Dedifferentiated amniotic fluid mesenchymal stem cell (primary cell): ENCODE measurements at regions not wholly inside any gene's neighbourhood (a gene's known extent, or its start where the extent isn't known, plus 50 kb on each side); places are given as distances from the start of the nearest gene placed in this dataset.
"Not testable (repeated sequence)": the region's sequence is repeated elsewhere in the genome, so short reads cannot be mapped to it uniquely, and the experiment has no call there.

Source experiments
- DNase-seq: peaks from one replicate; pipeline ENCODE4 v3.0.0-alpha.2; 2016; ENCODE audit errors: extremely low spot score

- DNase-seq: no peak
Observed at GRCh38 chr4:104129243-104129642, 365.5 kb downstream of the CXXC4 start.

- DNase-seq: no peak
Observed at GRCh38 chr4:104128850-104129213, 365.9 kb downstream of the CXXC4 start.

GRCh38 chr4:104128031-104128849 is 366.5 kb downstream of the CXXC4 start:
- DNase-seq: no peak

DNA sequence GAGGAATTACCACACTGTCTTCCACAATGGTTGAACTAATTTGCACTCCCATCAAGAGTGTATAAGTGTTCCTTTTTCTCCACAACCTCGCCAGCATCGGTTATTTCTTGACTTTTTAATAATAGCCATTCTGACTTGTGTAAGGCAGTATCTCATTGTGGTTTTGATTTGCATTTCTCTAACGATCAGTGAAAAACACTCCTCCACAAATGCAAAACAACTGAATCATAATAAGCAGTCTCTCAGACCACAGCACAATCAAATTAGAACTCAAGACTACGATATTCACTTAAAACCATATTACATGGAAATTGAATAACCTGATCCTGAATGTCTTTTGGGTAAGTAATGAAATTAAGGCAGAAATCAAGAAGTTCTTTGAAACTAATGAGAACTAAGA is 371.7 kb downstream of the CXXC4 start:
- DNase-seq: no peak

DNA sequence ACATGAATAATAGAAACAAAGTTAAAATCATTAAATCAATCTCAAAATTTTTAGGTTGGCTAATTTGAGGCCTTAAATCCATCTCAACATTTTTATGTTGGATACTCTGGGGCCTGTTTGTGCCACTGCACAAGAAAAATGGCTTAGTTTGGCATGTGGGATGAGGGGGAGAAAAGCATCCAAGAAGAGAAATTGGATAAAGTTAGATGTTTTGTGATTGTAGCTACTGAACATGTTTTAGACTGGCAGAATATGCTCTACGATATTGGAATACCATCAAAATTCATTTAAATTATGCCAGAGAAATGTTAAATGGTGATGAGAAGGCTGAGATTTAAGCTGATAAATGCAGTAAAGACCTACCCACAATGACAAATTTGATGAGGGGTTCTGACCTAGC is 376.9 kb downstream of the CXXC4 start:
- no peak for DNase-seq

DNA sequence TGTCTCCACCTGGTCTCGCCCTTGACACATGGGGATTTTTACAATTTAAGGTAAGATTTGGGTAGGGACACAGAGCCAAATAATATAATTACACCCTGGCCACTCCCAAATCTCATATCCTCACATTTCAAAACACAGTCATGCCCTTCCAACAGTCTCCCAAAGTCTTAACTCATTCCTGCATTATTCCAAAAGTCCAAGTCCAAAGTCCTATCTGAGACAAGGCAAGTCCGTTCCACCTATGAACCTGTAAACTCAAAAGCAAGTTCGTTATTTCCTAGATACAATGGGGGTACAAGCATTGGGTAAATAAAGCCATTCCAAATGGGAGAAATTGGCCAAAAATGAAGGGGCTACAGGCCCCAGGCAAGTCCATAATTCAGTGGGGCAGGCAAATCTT is 380.8 kb downstream of the CXXC4 start:
- DNase-seq: no peak

DNA sequence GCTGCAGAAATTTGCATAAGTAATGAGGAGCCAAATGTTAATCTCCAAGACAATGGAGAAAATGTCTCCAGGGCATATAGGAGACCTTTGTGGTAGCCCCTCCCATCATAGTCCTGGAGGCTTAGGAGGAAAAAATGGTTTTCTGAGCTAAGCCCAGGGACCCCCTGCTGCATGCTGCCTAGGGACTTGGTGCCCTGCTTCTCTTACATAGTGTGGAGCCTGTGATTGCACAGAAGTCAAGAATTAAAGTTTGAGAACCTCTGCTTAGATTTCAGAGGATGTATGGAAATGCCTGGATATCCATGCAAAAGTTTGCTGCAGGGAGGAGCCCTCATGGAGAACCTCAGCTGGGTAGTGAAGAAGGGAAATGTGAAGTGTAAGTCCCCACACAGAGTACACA is 379.4 kb upstream of the TACR3 start:
- no peak for DNase-seq

DNA sequence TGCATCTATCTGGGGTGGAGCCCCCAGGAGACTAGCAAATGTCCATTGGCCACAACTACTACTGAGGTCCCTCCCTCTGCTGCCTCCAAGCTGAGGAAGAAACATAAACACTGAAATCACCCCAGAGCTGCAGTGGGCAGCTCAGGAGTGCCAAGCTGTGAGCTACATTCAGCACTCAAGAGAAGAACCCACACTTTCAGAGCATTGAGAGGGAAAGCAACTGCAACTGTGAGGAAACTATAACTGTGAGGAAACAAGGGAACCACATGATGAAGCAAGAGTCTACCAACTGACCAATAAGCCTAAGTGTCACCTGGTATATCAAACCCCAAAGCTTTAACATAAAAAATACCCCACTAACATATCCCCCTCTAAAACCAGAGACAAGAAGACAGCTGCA is 373.5 kb upstream of the TACR3 start:
- no peak for DNase-seq

DNA sequence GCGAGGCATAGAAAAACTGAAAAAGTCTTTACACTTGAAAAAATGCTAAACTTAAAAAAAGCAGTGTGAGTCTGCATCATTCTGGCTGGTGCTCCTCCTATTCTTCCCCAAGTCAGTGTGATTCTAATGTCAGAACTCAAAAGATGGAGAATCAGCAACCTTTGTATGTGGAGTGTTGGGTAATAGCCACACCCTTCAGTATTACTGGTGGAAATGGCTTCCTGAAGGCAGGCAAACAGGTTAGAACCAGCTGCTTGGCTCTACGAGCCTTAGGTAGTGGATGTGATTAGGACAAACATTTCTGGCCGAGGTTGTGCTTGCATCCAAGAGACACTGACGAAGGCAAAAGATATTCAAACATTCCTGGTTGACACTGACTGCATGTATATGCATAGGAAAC is 353.4 kb upstream of the TACR3 start:
- no peak for DNase-seq

GRCh38 chr4:104066533-104066932 is 346.7 kb upstream of the TACR3 start:
- no peak for DNase-seq

DNA sequence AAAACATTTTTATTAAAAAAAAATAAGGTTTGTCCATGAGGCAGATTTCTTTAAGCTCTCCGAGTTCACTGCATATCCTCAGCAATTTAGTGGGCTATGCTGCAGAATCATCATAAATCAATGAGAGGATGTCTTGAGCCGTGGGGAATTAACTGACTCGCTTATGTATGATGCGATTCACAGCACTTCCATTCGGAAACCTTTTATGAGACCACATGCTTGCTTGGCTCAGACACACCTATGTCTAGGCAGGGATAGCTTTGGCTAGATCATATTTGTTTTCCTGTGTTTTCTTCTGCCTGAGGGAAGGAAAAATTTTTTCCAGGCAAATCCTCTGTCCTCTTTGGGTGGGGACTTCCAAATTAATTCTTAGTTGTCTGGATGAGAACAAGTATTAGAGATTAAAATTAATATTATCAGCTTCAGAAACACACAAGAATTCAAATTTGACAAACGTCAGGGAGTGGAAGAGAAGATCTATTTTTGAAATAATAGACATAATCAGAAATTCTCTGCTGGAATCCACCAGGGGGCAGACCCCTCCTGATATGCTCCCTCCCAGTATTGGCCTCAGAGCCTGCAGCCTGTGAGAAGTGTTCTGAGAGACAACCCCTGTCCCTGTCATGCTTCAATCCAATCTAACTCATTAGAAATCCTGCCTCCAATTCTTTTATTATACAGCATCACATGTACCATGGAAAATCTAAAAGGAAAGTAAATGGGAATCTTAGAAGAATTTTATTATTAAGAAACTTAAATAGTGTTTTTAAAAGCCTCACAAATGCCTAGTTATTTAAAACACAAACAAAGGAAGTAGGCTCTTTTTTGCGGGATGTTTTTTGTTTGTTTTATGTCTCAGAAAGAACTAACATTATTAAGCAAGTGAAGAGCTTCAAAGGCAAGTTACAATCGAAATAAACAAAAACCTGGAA is 345.1 kb upstream of the TACR3 start:
- no peak for DNase-seq

DNA sequence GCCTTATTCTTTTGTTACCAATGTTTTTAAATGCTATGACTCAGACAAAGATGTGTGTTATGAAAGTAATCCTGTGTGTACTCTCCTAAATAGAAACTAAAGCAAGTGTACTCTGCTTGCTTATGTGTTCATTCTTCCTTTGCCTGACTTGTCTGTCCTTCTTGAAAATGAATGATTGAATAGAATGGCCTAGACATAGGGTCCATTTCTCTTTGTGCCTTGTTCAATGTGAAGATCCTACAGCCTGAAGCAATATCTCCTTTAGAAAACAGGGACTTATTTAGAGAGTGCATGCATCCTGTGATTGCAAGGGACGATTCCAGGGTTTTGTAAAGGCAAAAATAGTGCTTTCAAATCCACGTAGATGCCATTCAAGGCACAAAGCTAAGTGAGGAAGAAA is 343.6 kb upstream of the TACR3 start:
- no peak for DNase-seq

GRCh38 chr4:104044369-104044768 is 324.6 kb upstream of the TACR3 start:
- no peak for DNase-seq

DNA sequence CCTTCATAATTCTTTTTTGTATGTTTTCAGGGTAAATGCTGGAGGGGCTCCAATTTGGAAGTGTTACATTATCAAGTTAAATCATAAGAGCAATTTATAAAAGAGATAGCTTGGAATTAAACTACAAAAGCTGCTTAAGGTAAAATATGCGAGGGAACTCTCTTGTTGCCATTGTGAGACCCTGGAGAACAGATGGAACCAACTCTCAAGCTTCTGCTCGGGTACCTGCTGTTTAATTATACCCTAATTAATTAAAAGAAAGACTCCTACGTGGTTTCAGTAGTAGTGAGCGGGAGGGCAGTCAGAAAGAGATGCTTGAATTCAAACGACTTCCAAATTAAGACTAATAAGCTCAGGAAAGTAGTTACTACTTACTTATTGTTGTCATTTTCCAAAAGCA is 313.1 kb upstream of the TACR3 start:
- no peak for DNase-seq

DNA sequence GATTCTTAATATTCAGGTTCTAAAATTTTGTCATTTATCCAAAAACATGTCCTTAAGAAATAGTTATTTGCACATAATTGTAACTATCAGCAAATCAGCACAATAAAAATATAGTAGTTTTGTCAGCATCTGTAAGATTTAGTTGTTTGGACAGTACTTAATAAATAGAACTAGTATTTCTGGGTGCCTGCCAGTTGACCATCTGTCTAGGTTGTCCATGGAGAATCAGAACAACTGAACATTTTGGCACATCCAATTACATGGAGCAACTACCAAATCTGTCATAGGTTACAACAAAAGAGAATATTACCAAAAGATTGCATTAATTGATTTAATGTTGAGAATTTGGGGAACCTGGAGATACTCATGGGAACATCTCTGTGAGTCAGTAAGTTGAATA is 305.5 kb upstream of the TACR3 start:
- no peak for DNase-seq

DNA sequence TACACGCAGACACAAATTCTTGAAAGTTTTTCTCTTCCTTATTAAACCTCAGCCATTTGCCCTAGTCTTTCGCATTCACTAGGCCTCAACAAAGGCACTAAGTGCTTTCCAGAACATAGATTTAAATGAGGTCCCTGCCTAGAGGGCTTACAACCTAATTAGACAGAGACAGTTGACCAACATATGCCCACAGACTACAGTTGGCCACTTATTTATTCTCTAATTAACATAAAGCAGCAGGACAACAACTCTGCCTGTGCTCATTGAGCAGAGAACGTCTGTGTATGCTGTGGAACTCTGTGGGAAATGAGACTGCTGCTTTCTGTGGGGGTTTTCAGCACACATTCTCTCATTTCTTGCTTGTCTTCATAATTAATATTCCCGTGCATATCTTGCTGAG is 303.0 kb upstream of the TACR3 start:
- no peak for DNase-seq

- DNase-seq: no peak
Observed at GRCh38 chr4:104022226-104022625, 302.4 kb upstream of the TACR3 start.

- DNase-seq: no peak
Observed at GRCh38 chr4:104020641-104021040, 300.9 kb upstream of the TACR3 start.

DNA sequence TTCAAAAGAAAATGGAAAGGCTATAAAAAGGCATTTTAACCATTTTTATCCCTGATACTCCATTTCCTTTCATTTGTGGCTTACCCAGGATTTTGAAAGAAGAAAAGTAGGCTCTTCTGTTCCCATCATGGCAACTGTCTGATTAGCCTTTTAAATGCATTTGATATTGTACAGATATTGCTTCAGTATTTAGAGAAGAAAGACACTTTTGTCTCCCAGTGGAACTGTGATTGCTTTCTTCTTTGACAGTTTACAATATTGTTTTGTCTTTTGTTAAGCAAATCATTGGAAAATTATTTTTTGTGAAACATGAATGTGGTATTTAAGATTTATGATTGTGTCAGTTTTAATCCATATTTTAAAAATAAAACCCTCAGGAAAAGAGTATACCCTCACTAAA is 297.4 kb upstream of the TACR3 start:
- no peak for DNase-seq

DNA sequence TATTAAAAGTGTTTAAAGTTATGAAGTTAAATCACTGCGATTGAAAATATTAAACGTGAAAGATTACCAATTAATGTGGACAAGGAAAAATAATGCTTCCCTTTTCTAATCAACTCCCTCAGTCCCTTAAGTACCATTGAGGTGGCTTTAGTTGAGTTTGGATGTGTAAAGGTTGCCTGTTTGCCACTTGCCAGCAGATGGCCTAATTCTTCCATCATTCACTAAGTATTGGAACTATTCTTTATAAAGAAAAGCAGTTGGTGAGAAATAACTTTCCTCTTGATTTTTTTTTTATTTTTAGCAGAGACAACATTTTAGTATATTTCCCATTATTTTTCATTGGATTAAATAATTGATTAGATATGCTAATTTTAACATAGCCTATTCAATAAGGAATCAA is 295.9 kb upstream of the TACR3 start:
- DNase-seq: no peak

DNA sequence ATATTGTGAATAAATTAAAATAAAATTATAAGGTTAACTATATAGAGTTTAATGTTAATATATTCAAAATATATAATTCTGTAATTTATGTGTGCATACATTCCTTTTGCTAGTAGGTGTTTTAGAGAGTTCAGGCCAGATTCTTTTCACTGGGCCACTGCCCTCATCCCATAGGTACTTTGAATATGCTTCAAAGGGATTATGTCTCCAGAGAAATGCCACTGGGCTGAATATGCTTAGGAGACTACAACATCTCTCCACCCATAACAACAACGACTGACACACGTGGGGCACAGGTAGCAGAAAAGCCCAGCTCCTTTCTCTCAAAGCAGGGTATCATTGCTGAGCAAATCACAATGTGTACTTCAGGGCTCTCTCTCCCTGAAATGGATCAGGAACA is 290.9 kb upstream of the TACR3 start:
- no peak for DNase-seq

- not testable (repeated sequence) for DNase-seq
Observed at GRCh38 chr4:104002318-104002717, 282.5 kb upstream of the TACR3 start.

DNA sequence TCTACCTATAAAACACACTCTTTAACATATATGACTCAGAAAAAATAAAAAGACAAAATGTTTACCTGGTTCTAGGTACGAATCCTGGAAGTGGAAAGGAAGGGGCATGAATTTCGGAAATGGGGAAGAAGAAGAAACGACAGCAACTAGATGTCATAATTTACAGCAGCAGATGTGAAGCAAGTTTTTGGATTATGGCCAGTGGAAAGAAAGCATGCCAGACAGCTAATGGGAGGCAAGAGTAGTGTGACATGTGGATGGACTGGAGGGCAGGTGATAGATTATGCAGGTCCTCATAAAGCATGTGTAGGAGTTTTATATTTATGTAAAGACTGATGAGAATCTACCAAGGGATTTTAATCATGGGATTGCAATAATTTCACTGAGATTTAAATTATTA is 279.0 kb upstream of the TACR3 start:
- DNase-seq: no peak
